A673 (cell line): ENCODE measurements at regions not wholly inside any gene's neighbourhood (a gene's known extent, or its start where the extent isn't known, plus 50 kb on each side); places are given as distances from the start of the nearest gene placed in this dataset.

Experiments used
- EZH2 ChIP-seq: fragments of 200-600 bp; sonication (generic); IDR thresholded peaks from 2 replicates; pipeline ENCODE4 v1.6.1; 2017; ENCODE audit warnings: borderline replicate concordance, low read depth, mild to moderate bottlenecking, mixed read lengths, antibody characterized with exemption, low read length; ENCODE audit not compliant: poor library complexity, severe bottlenecking
- TF ChIP-seq, protein P1 (sequence below): fragments of 300-800, 200-600 bp; sonication (generic); conservative IDR thresholded peaks from 2 replicates; pipeline ENCODE4 v1.5.1; 2017; ENCODE audit warnings: low read depth, mild to moderate bottlenecking, antibody characterized with exemption, low read length, moderate library complexity, mixed read lengths

DNA sequence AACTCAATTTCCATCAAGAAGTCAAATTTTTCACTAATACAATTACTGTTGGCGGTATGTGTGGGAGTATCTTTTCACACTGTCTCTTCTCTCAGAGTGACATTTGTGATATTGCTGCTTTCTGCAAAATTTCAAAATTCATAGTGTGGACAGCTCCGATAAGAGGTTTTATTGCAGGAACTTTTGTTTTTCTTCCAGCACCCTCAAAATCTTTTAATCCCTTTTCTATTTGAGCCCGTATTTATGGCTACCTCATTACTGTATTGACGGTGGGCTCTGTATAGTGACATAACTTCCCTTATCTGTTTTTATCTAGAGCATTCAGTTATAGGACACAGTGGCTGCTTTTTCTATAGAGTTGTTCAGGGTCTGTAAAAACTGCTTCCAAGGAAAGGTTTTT, 794.4 kb upstream of the TMPRSS15 start:
- no peak for TF ChIP-seq EZH2
- TF ChIP-seq, protein P1, sequence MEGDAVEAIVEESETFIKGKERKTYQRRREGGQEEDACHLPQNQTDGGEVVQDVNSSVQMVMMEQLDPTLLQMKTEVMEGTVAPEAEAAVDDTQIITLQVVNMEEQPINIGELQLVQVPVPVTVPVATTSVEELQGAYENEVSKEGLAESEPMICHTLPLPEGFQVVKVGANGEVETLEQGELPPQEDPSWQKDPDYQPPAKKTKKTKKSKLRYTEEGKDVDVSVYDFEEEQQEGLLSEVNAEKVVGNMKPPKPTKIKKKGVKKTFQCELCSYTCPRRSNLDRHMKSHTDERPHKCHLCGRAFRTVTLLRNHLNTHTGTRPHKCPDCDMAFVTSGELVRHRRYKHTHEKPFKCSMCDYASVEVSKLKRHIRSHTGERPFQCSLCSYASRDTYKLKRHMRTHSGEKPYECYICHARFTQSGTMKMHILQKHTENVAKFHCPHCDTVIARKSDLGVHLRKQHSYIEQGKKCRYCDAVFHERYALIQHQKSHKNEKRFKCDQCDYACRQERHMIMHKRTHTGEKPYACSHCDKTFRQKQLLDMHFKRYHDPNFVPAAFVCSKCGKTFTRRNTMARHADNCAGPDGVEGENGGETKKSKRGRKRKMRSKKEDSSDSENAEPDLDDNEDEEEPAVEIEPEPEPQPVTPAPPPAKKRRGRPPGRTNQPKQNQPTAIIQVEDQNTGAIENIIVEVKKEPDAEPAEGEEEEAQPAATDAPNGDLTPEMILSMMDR = no peak
